ENCODE measurements at regions not wholly inside any gene's neighbourhood (a gene's known extent, or its start where the extent isn't known, plus 50 kb on each side); places are given as distances from the start of the nearest gene placed in this dataset.
A peak's percentile ranks its signal among the peaks of the same experiment; 100 is the strongest.

GRCh38 chr17:69907132-69907847 lies 167.7 kb upstream of the KCNJ16 start:
- Histone ChIP-seq H3K9me3 (replicated peaks in 1 of 3) (no peaks in the 10 kb centered on the region), H3K27me3 (no peaks in the 10 kb centered on the region), H3K36me3 (replicated peaks in 1 of 2) (no peaks in the 10 kb centered on the region), H3K4me1 (replicated peaks in 1 of 2) (no peaks in the 10 kb centered on the region), H3K4me3 (no peak overlapping the region), H3K27ac (no peak overlapping the region)
- WGBS, 4 donors = 75 to 91% (median 79%) methylated on average over 11 of the region's 11 CpGs
- intact Hi-C loops (cut with DNase I) = no loop called here
- no peak for TF ChIP-seq CTCF (IDR thresholded peaks at IDR 0.05)
- no peak for TF ChIP-seq POLR2A (IDR thresholded peaks at IDR 0.05)
- no peak for DNase-seq

DNA sequence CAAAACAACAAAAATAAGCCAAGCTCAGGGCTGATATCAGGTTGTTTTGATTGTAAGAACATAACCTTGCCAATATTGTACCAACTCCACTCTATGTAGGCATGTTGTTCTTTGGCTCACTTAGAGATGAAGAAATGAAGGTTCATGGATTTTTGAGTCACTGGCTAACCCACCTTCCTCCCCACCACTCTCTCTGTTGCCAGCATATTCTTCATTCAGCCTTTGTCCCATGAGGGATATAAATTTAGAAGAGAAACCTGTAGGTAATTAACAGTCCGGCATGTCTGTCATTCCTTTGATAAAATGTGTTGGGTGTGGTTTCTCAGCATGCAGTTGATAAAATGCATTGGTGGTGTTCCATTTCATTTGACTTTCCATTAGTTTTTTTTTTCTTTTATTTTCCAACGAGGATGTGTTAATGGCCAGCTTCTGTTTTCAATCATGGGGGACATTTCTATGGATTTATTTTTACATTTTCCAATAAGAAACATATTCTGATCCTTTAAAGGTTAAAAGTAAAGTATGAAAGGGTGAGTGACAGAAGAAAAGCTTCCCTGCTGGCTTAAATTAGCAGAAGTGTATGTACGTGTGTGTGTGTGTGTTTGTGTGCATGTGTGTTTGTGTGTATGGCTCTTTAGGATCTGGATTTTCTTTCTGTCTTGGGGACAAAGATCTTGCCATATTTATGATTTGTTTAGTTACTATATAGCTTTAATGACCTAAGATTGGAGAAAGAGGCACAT lies 166.2 kb upstream of the KCNJ16 start:
- Histone ChIP-seq H3K27me3 (no peaks in the 10 kb centered on the region), H3K36me3 (replicated peaks in 1 of 2) (no peaks in the 10 kb centered on the region), H3K4me1 (replicated peaks in 1 of 2) (no peaks in the 10 kb centered on the region), H3K4me3 (no peak overlapping the region), H3K9me3 (replicated peaks in 1 of 3) (no peaks in the 10 kb centered on the region), H3K27ac (no peak overlapping the region)
- no peak for DNase-seq
- intact Hi-C loops (cut with DNase I) = no loop called here
- WGBS, 4 donors = 66 to 80% (median 70%) methylated on average over 3 of the region's 3 CpGs
- TF ChIP-seq POLR2A (IDR thresholded peaks at IDR 0.05) (no peak), CTCF (IDR thresholded peaks at IDR 0.05) (no peak)

DNA sequence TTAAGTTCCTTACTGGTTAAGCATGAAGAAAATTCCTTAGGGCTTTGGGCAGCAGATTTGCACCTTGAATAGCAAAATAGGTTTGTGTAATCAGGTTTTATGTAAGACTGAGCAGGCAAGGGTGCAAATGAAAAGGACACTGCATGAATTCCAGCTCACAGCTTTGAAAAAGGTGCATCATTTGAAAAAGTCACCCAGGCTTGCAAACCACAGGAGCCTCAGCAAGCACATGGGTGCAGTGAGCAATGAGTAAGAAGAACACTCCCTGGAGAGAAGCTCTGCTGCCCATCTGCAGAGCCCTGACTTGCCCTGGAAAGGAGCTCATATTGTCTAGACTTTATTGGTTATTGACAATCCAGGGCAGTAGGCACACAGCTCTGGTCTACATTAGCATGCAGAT lies 165.6 kb upstream of the KCNJ16 start:
- no peaks in the 10 kb centered on the region for H3K4me1 ChIP-seq (replicated peaks in 1 of 2)
- intact Hi-C loops (cut with DNase I) = no loop called here
- no peaks in the 10 kb centered on the region for H3K27me3 ChIP-seq
- H3K9me3 ChIP-seq (replicated peaks in 1 of 3) = no peaks in the 10 kb centered on the region
- DNase-seq = no peak
- H3K4me3 ChIP-seq = no peak overlapping the region
- H3K27ac ChIP-seq = no peak overlapping the region
- TF ChIP-seq POLR2A (IDR thresholded peaks at IDR 0.05) = no peak
- H3K36me3 ChIP-seq (replicated peaks in 1 of 2) = no peaks in the 10 kb centered on the region

DNA sequence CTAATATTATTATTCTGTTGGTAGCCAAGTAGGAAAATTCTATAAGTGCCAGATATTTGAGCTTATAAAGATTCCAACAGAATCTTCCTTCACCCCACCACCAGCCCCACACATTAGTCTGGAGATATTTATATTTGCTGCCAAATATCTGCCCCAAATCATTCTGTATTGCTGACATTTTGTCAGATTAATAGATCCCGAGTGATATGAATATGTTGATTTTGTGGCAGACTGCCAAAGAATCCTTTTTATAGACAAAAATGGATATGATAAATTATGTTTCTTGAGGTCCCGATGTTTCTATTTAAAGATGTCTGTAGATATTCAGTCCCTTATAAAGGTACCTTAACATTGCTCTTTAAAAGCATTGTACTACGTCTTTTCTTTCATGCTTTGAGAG lies 162.2 kb upstream of the KCNJ16 start:
- Histone ChIP-seq H3K27ac (peak overlapping the region in 1 of 5 donors; percentile 23), H3K36me3 (replicated peaks in 1 of 2) (no peaks in the 10 kb centered on the region), H3K9me3 (replicated peaks in 1 of 3) (no peaks in the 10 kb centered on the region), H3K4me3 (peak overlapping the region in 1 of 4 donors; percentile 21), H3K27me3 (no peaks in the 10 kb centered on the region), H3K4me1 (replicated peaks in 1 of 2) (no peaks in the 10 kb centered on the region)
- 35 to 54% (median 47%) methylated on average over 3 of the region's 3 CpGs for WGBS, 4 donors
- no peak for DNase-seq
- intact Hi-C loops (cut with DNase I) = no loop called here
- TF ChIP-seq POLR2A (IDR thresholded peaks at IDR 0.05) = no peak
- no peak for TF ChIP-seq CTCF (IDR thresholded peaks at IDR 0.05)

Measured in adrenal gland (tissue), 9 donors.